ENCODE measurements at regions not wholly inside any gene's neighbourhood (a gene's known extent, or its start where the extent isn't known, plus 50 kb on each side); places are given as distances from the start of the nearest gene placed in this dataset.

DNA sequence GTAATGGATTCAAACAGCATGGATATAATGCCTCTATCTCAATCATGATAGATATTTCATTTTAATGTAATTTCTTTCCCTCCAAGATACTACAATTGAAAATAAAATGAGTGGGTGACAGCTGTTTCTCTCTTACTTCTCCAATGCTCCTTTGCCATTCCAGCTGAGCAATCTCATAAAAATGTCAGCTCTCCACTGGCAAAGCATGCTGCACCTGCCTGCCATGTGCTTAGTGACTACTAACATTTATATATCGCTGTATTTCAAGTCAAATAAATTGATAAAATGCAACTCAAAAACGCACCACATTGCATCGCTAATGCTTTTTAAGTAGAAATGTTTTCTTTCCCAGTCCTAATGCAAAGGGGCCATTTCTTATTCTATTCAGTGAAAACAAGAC, 1093.9 kb downstream of the CBLN2 start:
- TF ChIP-seq NFIC (IDR thresholded peaks at IDR 0.05): no peak
- no peak for TF ChIP-seq USF1 (IDR thresholded peaks at IDR 0.05)
- no peak for TF ChIP-seq ZBTB7A (IDR thresholded peaks at IDR 0.05; ENCODE audit: low read depth)
- no peak for TF ChIP-seq TCF12 (IDR thresholded peaks at IDR 0.05; ENCODE audit: low read depth)
- no peak for TF ChIP-seq REST (IDR thresholded peaks at IDR 0.05; ENCODE audit: low read depth)
- TF ChIP-seq FOXM1 (IDR thresholded peaks at IDR 0.05; ENCODE audit: borderline replicate concordance, low read depth): no peak
- no peak for TF ChIP-seq EGR1 (IDR thresholded peaks at IDR 0.05)
- TF ChIP-seq CREB1 (IDR thresholded peaks at IDR 0.05; ENCODE audit: low read depth): no peak
- no peak for TF ChIP-seq YY1 (IDR thresholded peaks at IDR 0.05; ENCODE audit: low read depth)
- TF ChIP-seq TAF1 (IDR thresholded peaks at IDR 0.05; ENCODE audit: low read depth): no peak
- no peak for TF ChIP-seq RAD21 (IDR thresholded peaks at IDR 0.05; ENCODE audit: low read depth)
- TF ChIP-seq EP300 (IDR thresholded peaks at IDR 0.05; ENCODE audit: borderline replicate concordance): no peak
- no peak for TF ChIP-seq TEAD4 (IDR thresholded peaks at IDR 0.05)
- no peak for TF ChIP-seq CEBPB (IDR thresholded peaks at IDR 0.05)
- TF ChIP-seq MAX (IDR thresholded peaks at IDR 0.05): no peak

DNA sequence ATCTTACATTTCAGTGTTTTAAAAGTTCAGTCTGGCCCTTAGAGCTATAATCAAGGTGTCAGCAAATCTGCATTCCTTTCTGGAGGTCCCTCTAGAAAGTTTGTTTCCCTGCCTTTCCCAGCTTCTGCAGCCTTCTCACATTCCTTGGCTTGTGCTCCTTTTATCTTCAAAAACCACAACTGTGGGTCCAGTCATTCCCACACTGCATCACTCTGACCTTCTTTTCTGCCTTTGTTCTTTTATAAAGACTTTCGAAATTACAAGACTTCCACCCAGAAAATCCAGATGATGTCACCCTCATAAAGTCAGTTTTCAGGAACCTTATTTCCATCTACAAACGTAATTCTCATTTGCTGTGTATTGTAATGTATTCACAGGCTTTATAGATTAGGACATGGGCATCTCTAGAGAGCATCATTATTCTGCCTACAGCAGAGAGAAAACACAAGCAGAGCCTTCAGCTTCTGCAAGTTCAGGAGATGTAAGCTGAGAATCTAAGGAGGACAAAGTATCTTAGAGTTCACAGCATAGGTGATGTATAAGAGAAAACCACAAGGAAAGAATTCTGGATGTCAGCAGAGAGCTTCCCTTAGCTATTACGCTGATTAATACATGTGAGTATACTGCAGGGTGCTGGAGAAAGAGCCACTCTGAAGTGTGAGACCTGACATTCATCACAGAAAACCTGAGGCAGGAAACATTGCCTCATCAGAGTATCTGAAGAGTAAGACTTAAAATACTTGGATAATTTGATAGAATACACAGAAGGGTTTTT, 1100.2 kb downstream of the CBLN2 start:
- TF ChIP-seq ZBTB7A (IDR thresholded peaks at IDR 0.05; ENCODE audit: low read depth) (no peak), MAX (IDR thresholded peaks at IDR 0.05) (no peak), TCF12 (IDR thresholded peaks at IDR 0.05; ENCODE audit: low read depth) (no peak), REST (IDR thresholded peaks at IDR 0.05; ENCODE audit: low read depth) (no peak), YY1 (IDR thresholded peaks at IDR 0.05; ENCODE audit: low read depth) (no peak), TEAD4 (IDR thresholded peaks at IDR 0.05) (no peak), RAD21 (IDR thresholded peaks at IDR 0.05; ENCODE audit: low read depth) (no peak), EGR1 (IDR thresholded peaks at IDR 0.05) (no peak)

DNA sequence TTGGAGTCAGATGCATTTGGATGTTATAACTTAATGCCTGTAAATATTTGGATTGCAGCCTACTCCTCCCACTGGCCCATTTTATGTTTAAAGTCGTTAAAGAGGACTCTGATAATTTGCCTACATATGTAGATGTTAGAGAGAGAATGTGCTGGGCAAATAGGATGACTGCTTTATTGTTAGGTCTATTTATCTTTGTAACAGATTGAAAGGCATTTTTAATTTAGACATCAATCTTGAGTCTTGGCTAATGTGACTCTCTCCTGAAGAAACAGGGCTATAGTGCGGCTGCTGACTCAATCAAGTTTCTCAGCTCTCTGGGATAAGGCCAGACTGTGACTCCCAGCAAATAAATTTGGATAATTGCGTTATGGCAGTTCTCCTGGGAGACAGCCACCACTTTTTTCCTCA, 1101.4 kb downstream of the CBLN2 start:
- TF ChIP-seq USF1 (IDR thresholded peaks at IDR 0.05) (no peak), FOXM1 (IDR thresholded peaks at IDR 0.05; ENCODE audit: borderline replicate concordance, low read depth) (no peak), EGR1 (IDR thresholded peaks at IDR 0.05) (no peak), RAD21 (IDR thresholded peaks at IDR 0.05; ENCODE audit: low read depth) (no peak), CREB1 (IDR thresholded peaks at IDR 0.05; ENCODE audit: low read depth) (no peak), NFIC (IDR thresholded peaks at IDR 0.05) (no peak), YY1 (IDR thresholded peaks at IDR 0.05; ENCODE audit: low read depth) (no peak), CEBPB (IDR thresholded peaks at IDR 0.05) (no peak), EP300 (IDR thresholded peaks at IDR 0.05; ENCODE audit: borderline replicate concordance) (no peak)

GRCh38 chr18:71441156-71441555, 1103.0 kb downstream of the CBLN2 start:
- TF ChIP-seq TAF1 (IDR thresholded peaks at IDR 0.05; ENCODE audit: low read depth): no peak

- no peak for TF ChIP-seq TCF12 (IDR thresholded peaks at IDR 0.05; ENCODE audit: low read depth)
- TF ChIP-seq CEBPB (IDR thresholded peaks at IDR 0.05): no peak
- no peak for TF ChIP-seq YY1 (IDR thresholded peaks at IDR 0.05; ENCODE audit: low read depth)
These were observed 1106.6 kb downstream of the CBLN2 start for GRCh38 chr18:71437511-71437910.

- no peak for TF ChIP-seq NFIC (IDR thresholded peaks at IDR 0.05)
- TF ChIP-seq TCF12 (IDR thresholded peaks at IDR 0.05; ENCODE audit: low read depth): no peak
- TF ChIP-seq FOXM1 (IDR thresholded peaks at IDR 0.05; ENCODE audit: borderline replicate concordance, low read depth): no peak
- TF ChIP-seq EP300 (IDR thresholded peaks at IDR 0.05; ENCODE audit: borderline replicate concordance): no peak
- no peak for TF ChIP-seq TEAD4 (IDR thresholded peaks at IDR 0.05)
- no peak for TF ChIP-seq YY1 (IDR thresholded peaks at IDR 0.05; ENCODE audit: low read depth)
- no peak for TF ChIP-seq USF1 (IDR thresholded peaks at IDR 0.05)
- no peak for TF ChIP-seq CEBPB (IDR thresholded peaks at IDR 0.05)
These were observed 1110.8 kb downstream of the CBLN2 start for GRCh38 chr18:71433373-71433772.

Measured in Ishikawa (cell line).